NCI-H82 (cell line): ENCODE measurements at regions not wholly inside any gene's neighbourhood (a gene's known extent, or its start where the extent isn't known, plus 50 kb on each side); places are given as distances from the start of the nearest gene placed in this dataset.
"Not testable (repeated sequence)": the region's sequence is repeated elsewhere in the genome, so short reads cannot be mapped to it uniquely, and the experiment has no call there.

Experiments used
- DNase-seq: peaks from one replicate; lab custom pipeline; 2025; lab: John Stamatoyannopoulos, UW

DNA sequence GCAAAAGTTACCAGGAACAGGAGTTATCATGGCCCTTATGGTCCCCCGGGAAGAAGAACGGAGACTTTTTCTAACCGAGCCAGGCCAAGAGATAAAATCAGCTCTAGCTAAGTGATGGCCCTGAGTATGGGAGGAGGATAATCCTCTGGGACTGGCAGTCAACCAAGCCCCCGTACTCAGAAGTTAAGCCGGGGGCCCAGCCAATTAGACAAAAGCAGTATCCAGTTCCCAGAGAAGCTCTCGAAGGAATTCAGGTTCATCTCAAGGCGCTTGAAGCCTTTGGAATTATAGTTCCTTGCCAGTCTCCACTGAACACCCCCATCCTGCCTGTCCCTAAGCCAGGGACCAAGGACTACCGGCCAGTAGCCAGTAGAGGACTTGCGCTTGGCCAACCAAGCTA, 365.3 kb upstream of the TCF4 start:
- DNase-seq, result peak; percentile 89

DNA sequence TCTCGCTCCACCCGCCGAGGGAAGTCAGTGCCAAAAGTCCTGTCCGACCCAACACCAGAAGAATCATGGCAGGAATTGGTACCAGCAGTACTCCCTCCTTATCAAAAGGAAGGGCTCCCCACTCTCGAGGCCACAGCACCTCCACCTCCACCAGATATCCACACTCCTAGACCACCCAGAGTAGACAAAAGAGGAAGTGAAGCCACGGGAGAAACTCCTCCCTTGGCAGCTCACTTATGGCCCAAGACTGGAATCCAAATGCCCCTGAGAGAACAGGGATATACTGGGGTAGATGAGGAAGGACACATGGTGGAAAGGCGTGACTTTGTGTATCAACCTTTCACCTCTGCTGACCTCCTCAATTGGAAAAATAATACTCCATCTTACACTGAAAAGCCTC, 363.7 kb upstream of the TCF4 start:
- not testable (repeated sequence) for DNase-seq

- no peak for DNase-seq
Measured at GRCh38 chr18:55950379-55951166, 362.6 kb upstream of the TCF4 start.

- no peak for DNase-seq
Measured at GRCh38 chr18:55934821-55935220, 346.8 kb upstream of the TCF4 start.

GRCh38 chr18:55932675-55933074, 344.7 kb upstream of the TCF4 start:
- DNase-seq, result no peak

DNA sequence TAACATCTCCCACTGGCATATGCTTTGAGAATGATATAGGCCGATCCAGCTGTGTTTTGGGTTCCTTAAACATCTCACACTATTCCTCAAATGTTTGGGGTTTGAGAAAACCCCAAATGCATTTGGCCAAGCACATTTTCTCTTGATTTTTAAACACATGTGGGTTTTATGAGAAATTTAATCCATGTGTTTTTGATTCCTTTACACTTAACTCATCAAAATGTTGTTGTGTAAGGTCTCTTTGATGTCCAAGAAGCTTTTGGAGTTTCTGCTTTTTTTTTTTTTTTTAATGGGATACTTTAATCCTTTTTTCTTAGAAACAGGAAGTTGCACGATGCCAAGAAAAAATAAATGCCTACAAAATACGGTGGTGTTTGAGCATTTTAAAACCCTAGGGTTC, 339.8 kb upstream of the TCF4 start:
- no peak for DNase-seq

GRCh38 chr18:55925772-55926171, 337.8 kb upstream of the TCF4 start:
- no peak for DNase-seq

DNA sequence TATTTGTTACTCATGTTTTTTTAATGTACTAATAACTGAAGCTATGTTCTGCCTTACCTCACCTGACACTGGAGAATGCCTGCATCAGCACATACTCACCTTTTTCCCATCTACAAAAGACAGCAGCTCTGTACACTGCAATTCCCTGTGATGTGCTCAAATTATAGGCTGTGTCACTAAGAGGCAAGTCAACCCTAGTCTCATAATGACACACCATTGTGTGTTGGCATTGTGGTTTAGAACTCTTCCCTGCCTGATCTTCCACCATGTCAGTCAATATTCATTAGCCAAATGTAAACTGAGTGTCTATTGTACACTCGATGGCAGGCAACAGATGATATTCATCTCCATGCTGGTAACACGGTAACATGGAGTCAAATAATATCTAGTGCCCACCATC, 332.1 kb upstream of the TCF4 start:
- no peak for DNase-seq

GRCh38 chr18:55918444-55918843, 330.5 kb upstream of the TCF4 start:
- no peak for DNase-seq

DNA sequence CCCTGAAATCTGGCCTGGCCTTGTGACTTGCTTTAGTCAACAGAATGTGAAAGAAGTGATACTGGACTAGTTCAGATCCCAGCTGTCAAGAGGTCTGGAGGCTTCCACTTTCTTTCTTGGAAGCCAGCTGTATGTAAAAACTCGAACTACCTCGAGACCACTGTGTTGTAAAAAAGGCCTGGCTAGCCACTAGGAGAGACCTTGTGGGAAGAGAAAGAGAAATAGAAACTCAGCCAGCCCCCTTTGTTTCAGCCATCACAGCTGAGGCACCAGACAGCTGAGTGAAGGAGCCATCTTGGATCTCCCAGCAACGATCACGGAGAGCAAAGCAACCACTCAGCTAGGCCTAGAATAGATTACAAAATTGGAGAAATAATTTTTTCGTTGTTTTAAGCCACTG, 324.9 kb upstream of the TCF4 start:
- DNase-seq, result no peak

DNA sequence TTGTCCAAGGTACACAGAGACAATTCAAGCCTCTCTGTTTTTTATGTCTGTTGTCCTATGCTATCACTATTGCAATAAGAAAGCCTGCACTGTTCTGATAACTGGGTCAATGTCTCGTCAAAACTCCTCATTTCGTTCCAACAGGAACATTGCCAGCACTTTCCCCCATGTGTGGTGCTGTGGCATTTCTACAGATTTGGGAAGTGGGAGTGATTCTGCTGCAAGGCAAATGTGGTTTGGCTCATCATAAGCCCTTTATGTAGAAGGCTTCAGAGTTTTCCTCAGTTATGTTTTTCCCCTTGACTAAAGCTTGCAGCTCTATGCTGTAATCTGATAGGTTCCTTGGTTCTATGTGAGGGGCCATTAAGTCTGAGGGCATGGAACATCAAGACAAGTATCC, 324.1 kb upstream of the TCF4 start:
- no peak for DNase-seq

DNA sequence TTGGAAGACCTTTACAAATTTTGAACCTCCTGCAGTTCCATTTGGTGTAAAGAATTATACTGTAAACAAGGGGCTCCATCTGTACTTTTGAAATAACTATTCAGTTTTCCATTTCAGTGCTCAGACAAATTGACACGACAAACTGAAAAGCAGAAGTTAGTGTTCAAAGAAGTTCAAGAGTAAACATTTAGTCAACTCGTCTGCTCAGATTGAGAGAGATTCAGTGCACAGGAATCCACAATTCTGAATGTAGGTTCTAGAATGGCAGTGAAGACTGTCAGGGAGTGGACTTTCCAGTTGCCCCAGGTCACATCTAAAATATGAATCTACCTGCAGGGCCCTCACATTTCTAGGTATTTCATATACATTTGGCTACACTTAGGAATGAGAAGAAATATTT, 322.3 kb upstream of the TCF4 start:
- no peak for DNase-seq

DNA sequence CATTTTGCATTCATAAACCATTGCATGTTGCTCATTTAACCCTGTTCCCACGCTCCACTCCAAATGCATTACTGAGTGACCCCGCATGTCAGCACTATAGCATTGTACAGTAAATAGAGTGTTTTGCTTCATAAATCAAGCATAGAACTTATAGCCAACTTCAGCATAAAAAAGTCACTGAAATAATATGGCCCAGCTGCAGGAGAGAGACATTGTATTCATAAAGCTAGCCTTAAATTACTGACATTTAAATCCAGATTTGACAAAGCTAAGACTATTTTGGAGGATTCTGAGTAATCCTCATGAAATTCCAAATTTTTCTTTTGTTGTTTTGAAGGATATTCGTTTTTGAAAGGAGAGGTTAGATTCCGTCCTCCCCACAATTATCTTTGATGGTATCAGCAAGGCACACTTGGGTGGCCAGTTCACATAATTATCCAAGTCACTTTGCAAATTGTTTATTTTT, 320.9 kb upstream of the TCF4 start:
- DNase-seq, result no peak

- DNase-seq, result no peak
Measured at GRCh38 chr18:55907453-55908175, 319.6 kb upstream of the TCF4 start.

DNA sequence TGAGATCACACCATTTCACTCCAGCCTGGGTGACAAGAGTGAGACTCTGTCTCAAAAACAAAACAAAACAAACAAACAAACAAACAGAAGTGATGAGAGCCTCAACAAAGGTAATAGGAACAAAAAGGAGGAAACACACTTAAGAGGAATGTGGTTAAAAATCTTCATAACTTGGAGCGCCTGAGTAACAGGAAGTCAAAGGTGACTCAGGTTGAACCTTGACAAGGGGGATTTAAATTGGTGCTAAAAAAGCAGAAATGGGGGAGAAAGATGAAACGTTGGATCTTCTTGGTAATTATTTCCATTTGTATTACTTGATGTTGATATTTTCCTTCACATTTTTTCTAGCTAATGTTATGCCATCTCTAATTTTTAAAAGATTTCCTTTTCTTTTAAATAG, 318.5 kb upstream of the TCF4 start:
- no peak for DNase-seq

- peak; percentile 29 for DNase-seq
Measured at GRCh38 chr18:55903911-55904310, 315.9 kb upstream of the TCF4 start.

GRCh38 chr18:55900380-55900779, 312.4 kb upstream of the TCF4 start:
- DNase-seq, result no peak

- no peak for DNase-seq
Measured at GRCh38 chr18:55897091-55897689, 309.2 kb upstream of the TCF4 start.

DNA sequence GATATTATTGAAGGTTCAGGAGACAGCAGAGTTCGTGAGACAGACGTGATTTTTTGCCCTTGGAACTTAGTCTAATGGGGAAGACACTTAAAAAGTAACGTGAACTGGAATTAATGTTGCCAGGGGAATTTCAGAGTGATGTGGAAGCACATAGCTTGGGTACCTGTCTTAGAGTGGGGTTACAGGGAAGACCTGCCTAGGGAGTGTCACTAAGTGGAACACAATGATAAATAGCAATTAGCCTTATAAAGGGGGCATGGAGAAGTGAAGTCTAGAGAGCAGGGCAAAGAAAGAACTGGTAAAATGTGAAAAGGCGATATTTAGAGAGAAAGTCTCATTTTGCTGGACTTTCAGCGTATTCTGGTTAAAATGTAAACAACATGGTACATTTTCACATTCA, 306.0 kb upstream of the TCF4 start:
- DNase-seq, result no peak

DNA sequence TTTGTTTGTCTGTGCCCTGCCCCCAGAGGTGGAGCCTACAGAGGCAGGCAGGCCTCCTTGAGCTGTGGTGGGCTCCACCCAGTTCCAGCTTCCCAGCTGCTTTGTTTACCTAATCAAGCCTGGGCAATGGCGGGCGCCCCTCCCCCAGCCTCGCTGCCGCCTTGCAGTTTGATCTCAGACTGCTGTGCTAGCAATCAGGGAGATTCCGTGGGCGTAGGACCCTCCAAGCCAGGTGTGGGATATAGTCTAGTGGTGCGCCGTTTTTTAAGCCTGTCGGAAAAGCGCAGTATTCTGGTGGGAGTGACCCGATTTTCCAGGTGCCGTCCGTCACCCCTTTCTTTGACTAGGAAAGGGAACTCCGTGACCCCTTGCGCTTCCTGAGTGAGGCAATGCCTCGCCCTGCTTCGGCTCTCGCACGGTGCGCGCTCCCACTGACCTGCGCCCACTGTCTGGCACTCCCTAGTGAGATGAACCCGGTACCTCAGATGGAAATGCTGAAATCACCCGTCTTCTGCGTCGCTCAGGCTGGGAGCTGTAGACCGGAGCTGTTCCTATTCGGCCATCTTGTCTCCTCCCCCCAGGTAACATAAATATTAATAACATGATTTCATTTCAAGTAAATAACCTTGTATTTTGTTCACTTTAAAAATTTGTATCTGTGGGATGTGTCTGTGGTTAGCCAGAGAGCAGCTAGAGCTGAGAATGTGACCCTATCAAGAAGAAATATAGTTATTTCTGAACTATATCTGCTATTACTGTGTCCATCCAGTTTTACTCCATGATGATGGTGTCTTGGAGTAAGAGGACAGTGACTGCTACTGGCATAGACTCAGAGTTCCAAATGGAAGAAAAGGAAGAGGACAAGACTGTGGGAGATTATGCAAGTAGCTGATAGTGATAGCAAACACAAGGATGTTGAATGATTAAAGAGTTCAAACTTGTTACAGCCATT, 305.1 kb upstream of the TCF4 start:
- peak; percentile 14 for DNase-seq

- no peak for DNase-seq
Measured at GRCh38 chr18:55886886-55887285, 298.9 kb upstream of the TCF4 start.

DNA sequence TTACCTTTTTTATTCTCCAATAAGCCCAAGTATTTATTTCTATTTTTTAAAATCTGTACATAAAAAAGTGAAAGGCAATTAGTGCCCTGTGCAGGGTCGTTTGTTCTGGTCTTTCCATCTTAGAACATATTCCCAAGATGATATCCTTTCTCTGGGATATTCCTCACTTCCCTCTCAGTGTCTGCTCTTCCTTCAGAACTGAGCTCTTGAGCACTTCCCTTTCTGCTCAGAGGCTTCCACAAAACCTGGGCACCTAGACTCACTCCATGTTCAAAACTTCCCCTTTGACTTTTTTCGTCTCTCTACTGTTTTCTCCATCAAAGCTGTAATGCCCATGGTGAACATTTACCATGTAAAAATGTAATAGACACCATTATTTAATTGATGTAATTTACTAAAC, 296.5 kb upstream of the TCF4 start:
- no peak for DNase-seq
